Mesendoderm (in vitro differentiated cells): ENCODE measurements at regions not wholly inside any gene's neighbourhood (a gene's known extent, or its start where the extent isn't known, plus 50 kb on each side); places are given as distances from the start of the nearest gene placed in this dataset.
"Not testable (repeated sequence)": the region's sequence is repeated elsewhere in the genome, so short reads cannot be mapped to it uniquely, and the experiment has no call there.

Source experiments
- DNase-seq: peaks from one replicate; pipeline ENCODE4 v3.0.0; 2013
- H2AK5ac ChIP-seq: 2 replicates; pipeline ENCODE4 v1.6.1; 2013; ENCODE audit warnings: low read length, inconsistent platforms
- H2BK120ac ChIP-seq: 2 replicates; pipeline ENCODE4 v1.6.1; 2013; ENCODE audit warnings: low read depth, mild to moderate bottlenecking, low read length, moderate library complexity, mixed read lengths
- H2BK15ac ChIP-seq: replicated peaks from 2 replicates; pipeline ENCODE4 v1.6.1; 2013; ENCODE audit warnings: low read depth, mild to moderate bottlenecking, moderate library complexity
- H2BK5ac ChIP-seq: 2 replicates; pipeline ENCODE4 v1.6.1; 2013; ENCODE audit warnings: low read length, inconsistent platforms
- H3K18ac ChIP-seq: 2 replicates; pipeline ENCODE4 v1.6.1; 2013; ENCODE audit warnings: mild to moderate bottlenecking, low read length, mixed read lengths
- H3K23ac ChIP-seq: one replicate; pipeline ENCODE4 v1.6.1; 2013; ENCODE audit warnings: low read length
- H3K27ac ChIP-seq: 2 replicates; pipeline ENCODE4 v1.5.1; 2013; ENCODE audit warnings: low read depth, mild to moderate bottlenecking, inconsistent platforms, low read length, moderate library complexity
- H3K27me3 ChIP-seq: 2 replicates; pipeline ENCODE4 v1.6.1; 2013; ENCODE audit warnings: low read length, control low read depth, mild to moderate bottlenecking, inconsistent platforms; ENCODE audit not compliant: insufficient read depth, poor library complexity
- H3K36me3 ChIP-seq: 2 replicates; pipeline ENCODE4 v1.6.1; 2013; ENCODE audit warnings: low read length, inconsistent platforms; ENCODE audit not compliant: control insufficient read depth, insufficient read depth
- H3K4ac ChIP-seq: one replicate; pipeline ENCODE4 v1.6.1; 2013; ENCODE audit warnings: low read depth, mild to moderate bottlenecking, low read length, moderate library complexity
- H3K4me1 ChIP-seq: 2 replicates; pipeline ENCODE4 v1.6.1; 2013; ENCODE audit warnings: low read depth, low read length, inconsistent platforms; ENCODE audit not compliant: control insufficient read depth
- H3K4me2 ChIP-seq: 2 replicates; pipeline ENCODE4 v1.6.1; 2013; ENCODE audit warnings: low read length
- H3K4me3 ChIP-seq: 2 replicates; pipeline ENCODE4 v1.5.1; 2013; ENCODE audit warnings: mild to moderate bottlenecking, low read length
- H3K56ac ChIP-seq: one replicate; pipeline ENCODE4 v1.6.1; 2013; ENCODE audit warnings: low read length
- H3K79me1 ChIP-seq: 2 replicates; pipeline ENCODE4 v1.6.1; 2013; ENCODE audit warnings: low read length, inconsistent platforms
- H3K79me2 ChIP-seq: 2 replicates; pipeline ENCODE4 v1.6.1; 2013; ENCODE audit warnings: mild to moderate bottlenecking, low read length; ENCODE audit not compliant: control insufficient read depth, insufficient read depth
- H3K9ac ChIP-seq: 2 replicates; pipeline ENCODE4 v1.6.1; 2013; ENCODE audit warnings: low read length, inconsistent platforms
- H4K5ac ChIP-seq: one replicate; pipeline ENCODE4 v1.6.1; 2013; ENCODE audit warnings: low read length
- H4K8ac ChIP-seq: one replicate; pipeline ENCODE4 v1.6.1; 2013; ENCODE audit warnings: low read depth, mild to moderate bottlenecking, control low read depth, low read length, moderate library complexity
- WGBS: extraction: QIAGEN DNeasy Blood & Tissue Kit; methylation state at CpG from one replicate; pipeline ENCODE4 v1.1.7; 2013; ENCODE audit warnings: low lambda C conversion rate, missing lambda C conversion rate; ENCODE audit not compliant: insufficient coverage; ENCODE audit errors: extremely low coverage; 5-methylcytosine and 5-hydroxymethylcytosine counted together

DNA sequence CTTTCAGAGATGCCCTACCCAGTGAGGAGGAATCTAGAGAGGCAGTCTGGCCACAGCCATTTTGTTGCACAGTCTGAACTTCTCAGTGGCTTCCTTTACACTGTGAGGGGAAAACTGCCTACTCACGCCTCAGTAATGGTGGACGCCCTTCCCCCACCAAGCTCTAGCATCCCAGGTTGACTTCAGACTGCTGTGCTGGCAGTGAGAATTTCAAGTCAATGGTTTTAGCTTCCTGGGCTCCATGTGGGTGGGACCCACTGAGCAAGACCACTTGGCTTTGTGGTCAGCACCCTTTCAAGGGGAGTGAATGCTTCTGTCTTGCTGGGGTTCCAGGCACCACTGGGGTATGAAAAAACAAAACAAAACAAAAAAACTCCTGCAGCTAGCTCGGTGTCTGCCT is 663.2 kb upstream of the ZNF385D start:
- Histone ChIP-seq H2BK15ac (no peak overlapping the region), H3K4ac (no peak overlapping the region)

DNA sequence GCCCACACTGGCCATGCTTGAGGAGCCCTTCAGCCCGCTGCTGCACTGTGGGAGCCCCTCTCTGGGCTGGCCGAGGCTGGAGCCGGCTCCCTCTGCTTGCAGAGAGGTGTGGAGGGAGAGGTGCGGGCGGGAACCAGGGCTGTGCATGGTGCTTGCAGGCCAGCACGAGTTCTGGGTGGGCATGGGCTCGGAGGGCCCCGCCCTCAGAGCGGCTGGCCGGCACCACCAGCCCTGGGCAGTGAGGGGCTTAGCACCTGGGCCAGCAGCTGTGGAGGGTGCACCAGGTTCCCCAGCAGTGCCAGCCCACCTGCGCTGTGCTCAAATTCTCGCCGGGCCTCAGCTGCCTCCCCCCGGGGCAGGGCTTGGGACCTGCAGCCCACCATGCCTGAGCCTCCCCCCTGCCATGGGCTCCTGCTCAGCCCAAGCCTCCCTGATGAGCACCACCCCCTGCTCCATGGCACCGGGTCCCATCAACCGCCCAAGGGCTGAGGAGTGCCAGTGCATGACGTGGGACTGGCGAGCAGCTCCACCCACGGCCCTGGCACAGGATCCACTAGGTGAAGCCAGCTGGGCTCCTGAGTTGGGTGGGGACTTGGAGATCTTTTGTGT is 665.9 kb upstream of the ZNF385D start:
- not testable (repeated sequence) for H3K18ac ChIP-seq, H3K27me3 ChIP-seq, H3K4ac ChIP-seq, H3K56ac ChIP-seq, H3K4me1 ChIP-seq, H3K36me3 ChIP-seq, H3K79me1 ChIP-seq, H2BK5ac ChIP-seq, H4K8ac ChIP-seq, DNase-seq, H2BK15ac ChIP-seq, H4K5ac ChIP-seq, H3K9ac ChIP-seq, H3K27ac ChIP-seq, H3K23ac ChIP-seq, H2AK5ac ChIP-seq, H2BK120ac ChIP-seq, H3K4me2 ChIP-seq, H3K4me3 ChIP-seq, H3K79me2 ChIP-seq
- no CpG with 5 or more reads among the region's 19 CpGs for WGBS

More for the DNA sequence above, 663.2 kb upstream of the ZNF385D start:
- no peak overlapping the region for H3K23ac ChIP-seq
- H3K79me1 ChIP-seq = no peaks in the 10 kb centered on the region
- no peaks in the 10 kb centered on the region for H3K36me3 ChIP-seq
- no peak overlapping the region for H3K27ac ChIP-seq
- H2BK120ac ChIP-seq = no peak overlapping the region
- no CpG with 5 or more reads among the region's 3 CpGs for WGBS
- no peak overlapping the region for H3K18ac ChIP-seq
- no peaks in the 10 kb centered on the region for H3K27me3 ChIP-seq
- no peak overlapping the region for H2AK5ac ChIP-seq
- H3K4me2 ChIP-seq = no peak overlapping the region
- no peak overlapping the region for H2BK5ac ChIP-seq
- H3K79me2 ChIP-seq = no peaks in the 10 kb centered on the region
- H4K5ac ChIP-seq = no peak overlapping the region
- no peak overlapping the region for H4K8ac ChIP-seq
- H3K56ac ChIP-seq = no peak overlapping the region
- H3K4me3 ChIP-seq = no peak overlapping the region
- no peaks in the 10 kb centered on the region for H3K4me1 ChIP-seq
- DNase-seq = no peak
- H3K9ac ChIP-seq = no peak overlapping the region

DNA sequence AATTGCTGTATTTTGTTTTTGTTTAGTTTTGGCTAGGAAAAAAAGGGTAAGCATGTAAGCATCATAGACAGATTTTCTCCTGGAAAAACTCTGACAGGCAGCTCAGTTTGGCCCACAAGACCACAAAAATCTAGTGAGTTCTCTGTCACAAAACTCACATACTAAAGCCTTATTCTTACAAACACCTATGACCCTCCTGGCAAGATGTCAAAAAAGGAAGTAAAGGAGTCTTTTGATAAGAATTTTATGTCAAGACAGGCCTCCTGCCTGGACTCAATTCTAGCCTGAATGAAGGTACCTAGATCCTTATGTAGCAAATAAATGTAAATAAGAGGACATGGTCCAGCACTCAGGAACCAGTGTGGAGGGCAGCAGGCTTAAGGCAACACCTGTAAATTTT is 668.3 kb upstream of the ZNF385D start:
- no peak overlapping the region for H3K4me2 ChIP-seq
- no peak overlapping the region for H3K56ac ChIP-seq
- H4K5ac ChIP-seq = no peak overlapping the region
- no peak overlapping the region for H2BK120ac ChIP-seq
- H3K27me3 ChIP-seq = no peaks in the 10 kb centered on the region
- no peak overlapping the region for H3K23ac ChIP-seq
- no peak overlapping the region for H3K9ac ChIP-seq
- no peak overlapping the region for H2BK5ac ChIP-seq
- no peak overlapping the region for H3K4me3 ChIP-seq
- H3K79me2 ChIP-seq = no peaks in the 10 kb centered on the region
- H2BK15ac ChIP-seq = no peak overlapping the region
- no peaks in the 10 kb centered on the region for H3K79me1 ChIP-seq
- DNase-seq = no peak
- H3K27ac ChIP-seq = no peak overlapping the region
- H2AK5ac ChIP-seq = no peak overlapping the region
- H3K18ac ChIP-seq = no peak overlapping the region
- H3K36me3 ChIP-seq = no peaks in the 10 kb centered on the region
- H3K4me1 ChIP-seq = no peaks in the 10 kb centered on the region
- H3K4ac ChIP-seq = no peak overlapping the region
- no peak overlapping the region for H4K8ac ChIP-seq

DNA sequence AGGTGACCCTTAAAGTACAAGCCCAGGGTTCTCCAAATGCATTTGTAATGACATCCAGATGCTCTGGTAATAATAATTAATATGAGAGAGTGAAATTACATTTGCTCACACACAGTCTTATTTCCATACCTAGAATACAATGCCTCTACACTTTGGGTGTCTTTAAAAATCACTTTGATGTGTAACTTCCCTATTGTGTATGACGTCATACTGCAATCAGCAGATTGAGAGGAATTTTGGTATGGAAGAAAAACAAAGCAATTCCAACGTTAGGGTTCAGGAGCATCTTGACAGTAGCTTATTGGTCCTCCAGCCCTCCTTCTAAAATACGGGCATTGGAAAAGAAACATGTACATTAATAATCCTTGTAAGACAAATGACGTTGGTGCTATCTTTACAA is 670.6 kb upstream of the ZNF385D start:
- WGBS = no CpG with 5 or more reads among the region's 4 CpGs
- H4K8ac ChIP-seq = no peak overlapping the region
- no peak overlapping the region for H2BK5ac ChIP-seq
- H3K18ac ChIP-seq = no peak overlapping the region
- H3K9ac ChIP-seq = no peak overlapping the region
- H3K27me3 ChIP-seq = no peaks in the 10 kb centered on the region
- H3K79me2 ChIP-seq = no peaks in the 10 kb centered on the region
- no peak overlapping the region for H4K5ac ChIP-seq
- no peak overlapping the region for H3K23ac ChIP-seq
- no peak overlapping the region for H3K27ac ChIP-seq
- no peaks in the 10 kb centered on the region for H3K4me1 ChIP-seq
- H2AK5ac ChIP-seq = no peak overlapping the region
- no peak overlapping the region for H3K4ac ChIP-seq
- no peak overlapping the region for H3K56ac ChIP-seq
- no peak overlapping the region for H2BK15ac ChIP-seq
- no peak overlapping the region for H2BK120ac ChIP-seq
- H3K79me1 ChIP-seq = no peaks in the 10 kb centered on the region
- no peak for DNase-seq
- H3K4me2 ChIP-seq = no peak overlapping the region
- H3K36me3 ChIP-seq = no peaks in the 10 kb centered on the region
- no peak overlapping the region for H3K4me3 ChIP-seq

DNA sequence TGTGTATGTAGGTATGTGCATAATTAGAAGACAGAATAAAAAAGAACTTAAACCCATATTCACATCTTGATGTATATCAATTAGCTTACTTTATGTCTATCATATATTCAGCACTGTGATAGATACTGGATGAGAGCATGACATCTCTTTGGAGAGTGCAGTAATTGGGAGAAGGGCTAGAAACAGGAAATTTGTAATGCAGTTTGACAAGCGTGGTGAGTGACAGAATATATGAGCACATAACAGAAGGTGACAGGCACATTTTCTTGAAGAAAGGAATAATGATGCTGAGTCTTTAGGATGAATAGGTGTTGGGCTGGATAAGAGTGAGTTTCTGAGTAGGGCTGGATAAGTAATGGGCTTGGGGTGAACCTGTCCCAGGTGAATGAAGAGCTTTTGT is 680.3 kb upstream of the ZNF385D start:
- Histone ChIP-seq H2BK120ac (no peak overlapping the region), H3K27me3 (no peaks in the 10 kb centered on the region), H3K4ac (no peak overlapping the region), H3K79me1 (no peaks in the 10 kb centered on the region), H4K8ac (no peak overlapping the region), H2AK5ac (no peak overlapping the region), H3K36me3 (no peaks in the 10 kb centered on the region), H3K4me1 (no peaks in the 10 kb centered on the region), H3K18ac (no peak overlapping the region), H3K56ac (no peak overlapping the region), H3K79me2 (no peaks in the 10 kb centered on the region), H2BK15ac (no peak overlapping the region), H3K9ac (no peak overlapping the region), H4K5ac (no peak overlapping the region), H3K23ac (no peak overlapping the region), H3K4me2 (no peak overlapping the region), H3K4me3 (no peak overlapping the region), H2BK5ac (no peak overlapping the region), H3K27ac (no peak overlapping the region)
- DNase-seq = no peak
- no CpG with 5 or more reads among the region's 1 CpG for WGBS

DNA sequence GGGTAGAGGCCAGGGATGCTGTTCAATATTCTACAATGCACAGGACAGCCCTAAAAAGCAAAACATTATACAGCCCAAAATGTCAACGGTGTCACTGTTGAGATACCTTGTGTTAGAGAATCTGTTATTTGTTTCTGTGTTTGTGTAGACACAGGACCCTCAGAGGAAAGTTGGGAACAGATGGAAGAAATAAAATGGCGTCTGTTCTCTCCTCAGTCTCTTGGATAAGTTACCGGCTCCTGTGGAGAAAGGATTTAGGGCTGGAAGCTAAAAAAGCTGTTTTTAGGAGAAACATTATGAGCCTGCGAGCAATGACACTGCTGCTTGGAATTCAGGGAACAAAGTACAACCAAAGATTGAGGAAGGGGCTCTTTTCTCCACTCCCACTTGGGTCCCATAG is 688.6 kb upstream of the ZNF385D start:
- no peak overlapping the region for H4K8ac ChIP-seq
- no peaks in the 10 kb centered on the region for H3K79me1 ChIP-seq
- no peak overlapping the region for H3K27ac ChIP-seq
- H3K56ac ChIP-seq = no peak overlapping the region
- H3K9ac ChIP-seq = no peak overlapping the region
- no CpG with 5 or more reads among the region's 4 CpGs for WGBS
- DNase-seq = no peak
- H2BK5ac ChIP-seq = no peak overlapping the region
- H4K5ac ChIP-seq = no peak overlapping the region
- H3K79me2 ChIP-seq = no peaks in the 10 kb centered on the region
- H2AK5ac ChIP-seq = no peak overlapping the region
- H3K36me3 ChIP-seq = no peaks in the 10 kb centered on the region
- H2BK15ac ChIP-seq = no peak overlapping the region
- no peak overlapping the region for H2BK120ac ChIP-seq
- H3K4me1 ChIP-seq = no peaks in the 10 kb centered on the region
- H3K18ac ChIP-seq = no peak overlapping the region
- no peak overlapping the region for H3K4me3 ChIP-seq
- H3K27me3 ChIP-seq = no peaks in the 10 kb centered on the region
- H3K23ac ChIP-seq = no peak overlapping the region
- no peak overlapping the region for H3K4me2 ChIP-seq
- H3K4ac ChIP-seq = no peak overlapping the region
